ENCODE measurements at regions not wholly inside any gene's neighbourhood (a gene's known extent, or its start where the extent isn't known, plus 50 kb on each side); places are given as distances from the start of the nearest gene placed in this dataset.

DNA sequence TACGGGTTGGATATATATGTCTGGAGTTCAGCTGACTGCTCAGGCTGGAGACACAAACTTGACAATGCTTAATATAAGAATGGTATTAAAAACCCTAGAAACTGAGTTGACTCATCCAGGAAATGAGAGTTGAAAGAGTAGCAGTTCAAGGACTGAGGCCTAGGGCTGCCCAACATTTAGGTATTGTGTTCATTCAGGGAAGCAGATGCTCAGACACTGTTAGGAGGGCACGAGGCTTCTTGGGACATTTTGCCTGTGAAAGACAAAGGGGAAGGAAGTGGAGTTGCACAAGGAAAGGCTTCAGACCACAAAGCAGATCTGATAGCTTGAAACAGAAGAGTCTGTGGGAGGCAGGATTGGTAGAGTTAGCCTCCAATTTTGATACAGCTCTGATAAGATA lies 52.0 kb upstream of the HS3ST1 start:
- Histone ChIP-seq H4K20me1 (ENCODE audit: insufficient read depth) (no peaks in the 10 kb centered on the region), H3K27ac (ENCODE audit: low read length) (no peak overlapping the region), H3K4me2 (ENCODE audit: low read length) (no peak overlapping the region), H3F3A (ENCODE audit: insufficient read depth, low read length, poor library complexity, severe bottlenecking) (no peaks in the 10 kb centered on the region), H3K9me3 (ENCODE audit: low read length) (no peaks in the 10 kb centered on the region), H3K9me2 (ENCODE audit: insufficient read depth, low read length) (no peaks in the 10 kb centered on the region), H3K9ac (ENCODE audit: low read length) (no peak overlapping the region), H3K79me2 (replicated peaks; ENCODE audit: insufficient read depth, low read length) (no peaks in the 10 kb centered on the region), H2AFZ (ENCODE audit: low read depth, low read length) (no peak overlapping the region), H3K4me3 (ENCODE audit: low read length) (no peak overlapping the region), H3K27me3 (ENCODE audit: insufficient read depth, low read depth, low read length) (no peaks in the 10 kb centered on the region), H3K36me3 (ENCODE audit: insufficient read depth, low read length) (no peaks in the 10 kb centered on the region)
- TF ChIP-seq EP300 (conservative IDR thresholded peaks at IDR 0.05; ENCODE audit: poor library complexity, severe bottlenecking) (no peak), TAF1 (IDR thresholded peaks at IDR 0.05; ENCODE audit: low read depth) (no peak), EZH2 (IDR thresholded peaks at IDR 0.05; ENCODE audit: borderline replicate concordance, insufficient read depth, low read length, poor library complexity, severe bottlenecking) (no peak), RAD21 (conservative IDR thresholded peaks at IDR 0.05) (no peak)
- TF ChIP-seq, protein P1, sequence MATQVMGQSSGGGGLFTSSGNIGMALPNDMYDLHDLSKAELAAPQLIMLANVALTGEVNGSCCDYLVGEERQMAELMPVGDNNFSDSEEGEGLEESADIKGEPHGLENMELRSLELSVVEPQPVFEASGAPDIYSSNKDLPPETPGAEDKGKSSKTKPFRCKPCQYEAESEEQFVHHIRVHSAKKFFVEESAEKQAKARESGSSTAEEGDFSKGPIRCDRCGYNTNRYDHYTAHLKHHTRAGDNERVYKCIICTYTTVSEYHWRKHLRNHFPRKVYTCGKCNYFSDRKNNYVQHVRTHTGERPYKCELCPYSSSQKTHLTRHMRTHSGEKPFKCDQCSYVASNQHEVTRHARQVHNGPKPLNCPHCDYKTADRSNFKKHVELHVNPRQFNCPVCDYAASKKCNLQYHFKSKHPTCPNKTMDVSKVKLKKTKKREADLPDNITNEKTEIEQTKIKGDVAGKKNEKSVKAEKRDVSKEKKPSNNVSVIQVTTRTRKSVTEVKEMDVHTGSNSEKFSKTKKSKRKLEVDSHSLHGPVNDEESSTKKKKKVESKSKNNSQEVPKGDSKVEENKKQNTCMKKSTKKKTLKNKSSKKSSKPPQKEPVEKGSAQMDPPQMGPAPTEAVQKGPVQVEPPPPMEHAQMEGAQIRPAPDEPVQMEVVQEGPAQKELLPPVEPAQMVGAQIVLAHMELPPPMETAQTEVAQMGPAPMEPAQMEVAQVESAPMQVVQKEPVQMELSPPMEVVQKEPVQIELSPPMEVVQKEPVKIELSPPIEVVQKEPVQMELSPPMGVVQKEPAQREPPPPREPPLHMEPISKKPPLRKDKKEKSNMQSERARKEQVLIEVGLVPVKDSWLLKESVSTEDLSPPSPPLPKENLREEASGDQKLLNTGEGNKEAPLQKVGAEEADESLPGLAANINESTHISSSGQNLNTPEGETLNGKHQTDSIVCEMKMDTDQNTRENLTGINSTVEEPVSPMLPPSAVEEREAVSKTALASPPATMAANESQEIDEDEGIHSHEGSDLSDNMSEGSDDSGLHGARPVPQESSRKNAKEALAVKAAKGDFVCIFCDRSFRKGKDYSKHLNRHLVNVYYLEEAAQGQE (IDR thresholded peaks at IDR 0.05; ENCODE audit: borderline replicate concordance): no peak

Small RNAs in the stretch of these regions (small RNA-seq; reads per million reads assigned to genes)
- gene RF00026 (0 reads per million in 3 experiments), gene RNU6-578P (0 reads per million in 3 experiments)
